NOMO-1 treated with dmso at 0.1 percent for 144 hours (cell line): ENCODE measurements at regions not wholly inside any gene's neighbourhood (a gene's known extent, or its start where the extent isn't known, plus 50 kb on each side); places are given as distances from the start of the nearest gene placed in this dataset.

Source experiments
- DNase-seq: peaks from one replicate; lab custom pipeline; 2025; ENCODE audit not compliant: unreplicated experiment; lab: John Stamatoyannopoulos, UW

DNA sequence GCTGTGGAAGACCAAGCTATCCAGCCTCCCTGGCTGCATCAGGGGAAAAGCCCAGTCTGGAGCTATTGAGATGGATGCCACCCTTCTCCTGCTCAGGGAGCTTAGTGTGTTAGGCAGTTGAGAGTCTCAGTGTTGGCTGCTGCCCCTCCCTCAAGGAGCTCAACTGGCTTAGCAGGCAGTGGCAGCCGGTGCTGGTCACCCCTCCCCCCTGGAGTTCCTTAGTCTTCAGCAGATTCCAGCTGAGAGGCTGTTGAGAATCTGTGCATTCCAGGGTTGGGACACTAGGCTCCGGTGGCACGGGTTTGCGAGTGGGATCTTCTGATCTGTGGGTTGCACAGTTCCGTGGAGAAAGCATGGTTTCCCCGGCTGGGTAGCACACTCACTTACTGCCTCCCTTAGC, 883.8 kb downstream of the NSUN3 start:
- no peak for DNase-seq

DNA sequence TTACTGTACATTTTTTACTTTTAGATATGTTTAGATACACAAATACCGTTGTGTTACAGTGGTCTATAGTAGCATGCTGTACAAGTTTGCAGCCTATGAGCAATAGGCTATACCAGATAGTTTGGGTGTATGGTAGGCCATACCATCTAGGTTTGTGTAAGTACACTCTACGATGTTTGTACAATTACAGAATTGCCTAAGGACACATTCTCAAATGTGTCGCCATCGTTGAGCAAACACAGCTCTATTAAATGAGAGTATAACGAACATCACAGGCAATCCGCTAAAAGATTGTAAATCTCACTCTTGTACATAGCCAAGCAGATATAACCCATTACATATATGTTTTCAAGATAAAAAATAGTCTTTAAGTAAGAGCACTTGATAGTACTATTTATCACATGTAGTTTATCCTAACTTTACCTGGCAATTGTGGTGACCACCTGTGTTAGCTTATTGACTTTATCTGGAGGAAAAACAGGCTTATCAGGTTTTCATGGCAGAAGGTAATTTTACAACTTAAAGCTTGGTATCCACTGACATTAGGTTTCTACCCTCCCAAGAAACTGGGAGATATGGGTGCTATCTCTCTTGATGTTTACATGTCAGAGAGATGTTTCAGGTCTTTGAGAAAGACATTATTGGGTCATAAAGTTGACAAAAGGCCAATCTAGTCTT, 898.7 kb downstream of the NSUN3 start:
- DNase-seq: no peak

DNA sequence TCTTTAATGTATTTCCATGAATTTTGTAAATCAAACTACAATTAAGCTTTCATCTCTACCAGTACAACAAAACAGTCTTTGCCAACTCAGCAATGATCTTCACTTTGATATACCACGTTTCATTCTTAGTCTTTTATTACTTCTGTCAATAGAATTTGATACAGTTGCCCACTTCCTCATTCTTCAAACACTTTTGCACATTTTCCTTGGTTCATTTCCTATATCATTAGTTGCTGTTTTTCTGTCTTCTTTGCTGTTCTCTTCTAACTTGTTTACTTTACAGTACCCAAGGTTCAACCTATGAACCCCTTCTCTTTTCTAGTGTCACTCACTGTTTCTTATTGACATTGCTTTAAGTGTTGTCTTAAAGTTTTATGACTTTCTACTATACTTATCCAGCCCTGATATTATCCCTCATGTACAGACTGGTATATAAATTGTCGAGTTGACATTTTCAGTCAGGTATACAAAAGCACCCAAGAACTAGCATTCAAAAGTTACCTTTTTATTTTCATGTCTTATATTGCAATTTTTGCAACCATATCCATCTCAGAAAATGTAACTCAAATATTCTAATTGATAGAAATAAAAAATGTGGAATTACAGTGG, 903.1 kb downstream of the NSUN3 start:
- DNase-seq: no peak

DNA sequence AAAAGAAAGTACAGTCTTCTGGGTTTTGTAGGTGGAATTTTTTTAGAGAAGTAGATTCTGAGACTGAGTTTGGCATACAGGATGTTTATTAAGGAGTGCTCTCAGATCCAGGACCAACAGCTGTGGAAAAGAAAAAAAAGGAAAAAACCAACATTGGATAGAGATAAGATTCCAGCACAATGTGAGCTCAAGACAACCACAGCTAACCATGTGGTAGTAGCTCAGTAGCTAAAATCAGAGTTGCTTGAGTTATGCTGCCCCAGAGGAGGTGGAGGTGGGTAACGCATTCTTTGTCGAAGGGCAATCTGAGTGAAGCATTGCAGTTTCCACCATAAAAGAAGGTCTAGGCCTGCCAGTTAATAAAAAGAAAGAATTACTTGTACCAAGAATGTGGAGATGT, 904.3 kb downstream of the NSUN3 start:
- DNase-seq: no peak

DNA sequence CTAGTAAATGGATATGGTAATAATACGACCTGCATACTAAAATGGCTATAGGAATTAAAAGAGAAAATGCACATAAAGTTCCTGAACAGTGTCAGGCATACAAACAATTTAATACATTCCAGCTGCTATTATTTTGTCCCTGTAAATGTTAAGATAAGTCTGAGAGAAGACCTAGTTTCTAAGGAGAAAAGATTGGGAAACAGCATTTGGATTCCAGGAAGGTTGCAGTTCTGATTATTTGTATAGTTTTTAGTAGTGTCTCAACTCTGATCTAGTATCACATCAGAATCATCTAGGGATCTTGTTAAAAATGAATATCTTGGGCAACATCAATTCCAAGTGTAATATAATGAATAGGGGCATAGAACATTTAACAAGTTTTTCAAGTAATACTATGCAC, 905.7 kb downstream of the NSUN3 start:
- DNase-seq: no peak

DNA sequence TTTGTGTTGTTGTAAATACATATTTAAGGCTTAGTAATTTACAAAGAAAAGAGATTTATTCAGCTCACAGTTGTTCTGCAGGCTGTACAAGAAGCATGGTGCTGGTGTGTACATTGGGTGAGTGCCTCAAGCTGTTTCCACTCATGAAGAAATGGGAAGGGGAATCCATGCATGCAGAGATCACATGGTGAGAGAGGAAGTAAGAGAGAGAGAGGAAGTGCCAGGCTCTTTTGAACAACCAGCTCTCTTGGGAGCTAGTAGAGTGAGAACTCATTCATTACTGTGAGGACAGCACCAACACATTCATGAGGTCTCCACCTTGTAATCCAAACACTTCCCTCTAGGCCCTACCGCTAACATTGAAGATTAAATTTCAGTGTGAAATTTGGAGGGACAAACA, 909.2 kb downstream of the NSUN3 start:
- DNase-seq: no peak

DNA sequence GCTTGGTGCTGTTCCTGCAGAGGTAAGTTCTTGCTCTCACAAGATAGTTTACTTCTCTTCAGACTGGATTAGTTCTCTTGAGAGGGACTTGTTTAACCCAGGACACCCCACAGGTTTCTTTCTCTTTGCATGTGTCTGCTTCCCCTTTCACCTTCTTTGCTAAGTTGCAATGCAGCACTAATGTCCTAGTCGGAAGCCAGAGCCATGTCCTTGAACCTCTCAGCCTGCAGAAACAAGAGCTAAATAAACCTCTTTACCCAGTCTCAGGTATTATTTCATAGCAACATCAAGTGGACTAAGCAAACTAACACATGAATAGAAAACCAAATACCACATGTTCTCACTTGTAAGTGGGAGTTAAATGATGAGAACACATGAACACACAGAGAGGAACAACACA, 915.2 kb downstream of the NSUN3 start:
- no peak for DNase-seq

DNA sequence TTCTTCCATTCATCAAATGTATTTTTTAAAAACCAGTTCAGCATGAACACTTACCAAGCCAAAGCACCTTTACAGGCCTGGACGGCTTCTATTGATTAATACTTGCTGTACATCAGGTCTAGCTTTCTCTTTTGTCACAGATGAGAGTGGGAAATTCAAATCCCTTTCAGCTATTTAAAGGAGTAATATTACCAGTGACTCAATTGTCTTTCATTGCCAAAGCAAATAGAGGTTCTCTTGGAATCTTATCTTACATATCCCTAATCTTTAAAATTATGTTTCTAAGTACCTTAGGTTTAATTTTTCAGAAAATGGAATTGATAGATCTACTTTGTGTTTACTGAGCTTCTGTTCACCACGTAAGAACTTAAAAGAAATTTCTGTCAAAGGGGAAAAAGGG, 922.9 kb downstream of the NSUN3 start:
- DNase-seq: no peak

DNA sequence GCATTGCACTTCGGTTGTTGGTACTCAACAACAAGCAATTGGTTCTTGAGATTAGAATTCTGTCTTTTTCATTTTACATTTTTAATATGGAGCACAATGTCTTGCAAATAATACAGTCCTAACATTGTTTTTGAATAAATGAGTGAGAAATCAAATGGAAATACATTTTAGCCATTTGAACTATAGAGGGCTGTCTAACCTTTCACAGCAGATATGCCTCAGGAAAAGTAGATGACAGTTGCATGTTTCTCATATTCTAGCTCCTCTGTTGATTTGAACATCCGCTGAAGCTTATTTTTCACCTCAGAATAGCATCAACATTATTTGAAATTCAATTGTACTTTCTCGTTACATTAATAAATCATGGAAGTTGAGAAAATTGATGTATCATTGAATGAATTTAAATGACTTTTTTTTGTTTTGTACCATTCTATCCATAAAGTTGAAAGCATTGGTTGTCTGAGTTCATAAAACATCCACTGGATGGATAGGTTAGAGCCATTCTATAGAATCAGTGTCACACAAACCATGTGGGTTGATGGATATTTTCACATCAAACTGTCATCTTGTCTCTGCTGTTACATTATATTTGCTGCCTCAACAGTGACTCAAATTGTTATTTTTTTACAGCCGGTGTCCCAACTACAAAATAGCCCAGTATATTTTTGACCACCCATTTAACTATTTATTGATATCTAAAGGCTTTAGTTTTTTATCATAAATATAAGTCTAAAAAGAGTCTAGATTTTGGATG, 928.3 kb downstream of the NSUN3 start:
- DNase-seq: no peak

DNA sequence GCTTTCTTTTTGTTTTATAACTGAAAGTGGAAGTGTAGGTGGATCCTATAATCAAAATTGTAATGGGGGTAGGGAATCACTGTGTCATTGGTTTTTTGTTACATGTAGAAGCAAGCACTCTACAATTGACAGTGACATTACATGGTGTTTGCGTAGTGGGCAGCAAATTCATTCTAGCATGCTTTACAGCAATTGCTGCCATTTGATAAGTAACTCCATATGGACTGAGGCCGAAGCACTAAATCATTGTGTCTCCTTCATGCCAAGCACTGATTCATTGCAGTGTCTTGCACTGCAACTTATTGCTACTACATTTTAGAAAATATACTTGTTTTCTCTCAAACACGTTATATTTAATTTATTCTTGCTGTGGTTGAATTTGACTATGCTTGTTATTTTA, 933.9 kb downstream of the NSUN3 start:
- DNase-seq: no peak

DNA sequence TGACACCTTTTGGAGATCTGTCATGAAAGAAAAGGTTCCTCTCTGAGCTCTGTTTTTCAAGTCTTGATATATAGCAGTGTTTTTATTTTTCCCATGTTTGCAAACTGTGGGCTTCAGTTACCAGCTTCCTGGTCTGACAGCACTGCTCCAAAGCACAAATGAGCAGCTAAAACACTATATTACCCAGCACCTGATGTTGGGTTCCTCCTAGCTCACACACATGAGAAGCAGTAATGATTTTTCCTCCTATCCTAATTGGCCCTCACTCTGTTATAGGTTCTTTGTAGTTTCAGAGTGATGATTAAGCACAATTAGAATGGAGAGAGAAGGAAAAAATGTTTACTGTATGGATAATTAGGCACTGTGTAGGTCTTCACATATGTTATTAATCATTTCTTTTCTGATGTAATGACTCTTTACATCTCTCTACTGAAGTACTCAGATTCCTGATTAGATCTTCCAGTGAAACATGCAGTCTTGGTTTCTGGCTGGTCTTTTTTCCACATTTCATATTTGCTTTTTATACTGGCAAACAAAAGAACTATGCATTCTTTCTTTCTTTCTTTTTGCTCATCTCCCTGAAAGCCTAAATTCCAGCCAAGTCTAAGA, 939.7 kb downstream of the NSUN3 start:
- DNase-seq: no peak

DNA sequence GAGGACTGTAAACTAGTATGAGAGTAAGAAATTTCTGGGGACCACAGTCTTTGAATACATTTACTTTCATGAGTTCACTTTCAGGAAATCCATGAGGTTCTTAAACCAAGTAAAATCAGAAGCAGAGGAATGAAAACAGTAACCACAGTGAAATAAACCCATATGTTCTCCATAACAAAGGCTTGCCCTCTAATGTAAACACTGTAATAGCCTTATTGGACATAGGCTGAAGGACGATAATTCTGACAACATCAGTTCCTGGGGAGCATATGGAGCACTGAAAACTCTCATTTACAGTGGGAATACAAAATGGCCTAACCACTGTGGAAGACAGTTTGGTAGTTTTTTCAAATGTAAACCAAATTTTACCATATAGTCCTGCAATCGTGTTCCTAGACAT, 965.8 kb downstream of the NSUN3 start:
- no peak for DNase-seq

DNA sequence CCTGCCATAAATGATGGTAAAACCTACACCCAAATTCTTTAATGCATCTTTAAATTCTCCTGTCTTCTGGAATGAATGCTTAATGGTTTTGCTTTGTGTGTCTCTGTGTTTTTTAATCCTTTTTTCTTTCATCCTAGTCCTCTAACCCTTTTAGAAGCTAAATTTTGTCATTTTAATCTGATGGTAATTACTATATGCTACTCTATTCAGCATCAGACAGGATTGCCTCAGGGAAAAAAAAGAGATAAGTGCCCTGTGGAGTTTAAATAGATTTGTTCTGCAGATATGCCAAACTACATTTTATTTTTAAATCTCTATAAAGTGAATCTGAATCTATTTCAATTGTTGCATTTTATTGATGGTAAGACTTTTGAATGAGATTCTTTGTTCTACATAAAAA, 966.8 kb downstream of the NSUN3 start:
- no peak for DNase-seq

DNA sequence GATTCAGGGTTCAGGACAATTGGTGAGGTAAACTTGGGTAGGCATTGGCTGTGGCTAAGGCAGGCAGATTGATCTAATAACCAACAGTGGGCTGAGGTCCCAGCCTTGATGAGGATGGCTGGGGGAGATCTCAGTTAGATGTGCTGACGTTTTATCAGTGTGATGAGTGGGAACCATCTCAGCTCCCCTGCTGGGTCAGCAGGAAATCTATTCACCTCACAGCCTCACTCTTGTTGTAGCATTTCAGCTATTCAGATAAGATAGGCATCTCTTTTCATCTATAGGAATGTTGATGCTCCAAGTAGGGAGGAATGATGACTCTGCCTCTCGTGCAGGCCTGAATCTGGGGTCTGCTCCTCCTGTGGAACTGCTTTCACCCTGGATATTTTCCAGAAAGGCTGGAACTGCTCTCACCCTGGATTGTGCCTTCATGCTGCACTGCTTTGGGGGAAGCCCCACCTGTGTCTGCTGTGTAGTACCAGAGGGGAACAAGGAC, 973.7 kb downstream of the NSUN3 start:
- DNase-seq: no peak

DNA sequence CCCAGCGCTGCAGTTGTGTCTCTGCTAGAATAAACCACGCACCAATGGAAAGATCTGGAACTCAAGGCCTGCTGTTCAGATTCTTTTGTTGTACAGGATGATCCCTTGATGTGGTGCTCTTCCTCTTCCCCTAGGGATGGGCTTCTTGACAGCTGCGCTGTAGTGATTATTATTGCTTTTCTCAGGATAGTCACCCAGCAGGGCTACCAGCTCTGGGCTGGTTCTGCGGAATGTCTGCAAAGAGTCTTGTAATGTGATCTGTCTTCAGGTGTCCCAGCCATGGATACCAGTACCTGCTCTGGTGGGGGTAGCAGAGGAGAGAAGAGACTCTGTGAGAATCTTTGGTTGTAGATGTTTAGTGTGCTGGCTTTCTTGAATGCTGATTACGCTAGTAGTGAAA, 974.2 kb downstream of the NSUN3 start:
- no peak for DNase-seq

DNA sequence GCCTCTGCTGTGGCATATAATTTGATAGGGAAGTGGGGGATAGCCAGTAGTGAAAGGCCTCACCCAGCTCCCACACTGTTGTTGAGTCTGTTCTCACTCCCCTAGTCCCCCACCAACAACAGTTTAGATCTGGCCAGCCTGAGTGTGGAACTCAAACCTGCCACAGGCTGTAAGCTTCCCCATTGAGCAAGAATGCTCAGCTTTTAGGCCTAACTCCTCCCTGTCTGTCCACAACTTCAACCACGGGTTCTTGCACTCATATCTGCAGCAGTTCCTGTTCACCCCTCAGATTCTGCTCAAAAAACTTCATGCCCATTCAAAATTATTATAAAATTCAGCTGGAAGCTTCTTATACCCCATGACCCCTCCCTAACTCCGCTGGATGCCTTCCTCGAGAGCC, 975.1 kb downstream of the NSUN3 start:
- DNase-seq: no peak

DNA sequence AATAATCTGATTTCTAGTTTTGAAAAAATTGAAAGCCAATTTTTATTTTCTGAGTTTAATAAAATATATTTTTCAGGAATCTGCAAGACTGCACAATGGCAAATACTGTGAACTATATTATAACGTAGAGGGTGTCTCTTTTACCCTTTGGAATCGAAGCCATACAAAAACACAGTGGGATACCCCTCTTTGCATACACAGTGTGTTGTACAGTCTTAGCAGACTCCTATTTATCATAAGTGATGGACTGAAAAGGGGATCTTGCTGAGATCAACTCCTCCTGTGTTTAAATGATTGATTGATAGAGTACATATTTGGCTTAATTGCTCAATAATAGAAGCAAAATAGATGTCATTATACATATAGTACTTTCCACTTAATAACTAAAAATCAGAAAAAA, 981.2 kb downstream of the NSUN3 start:
- no peak for DNase-seq

DNA sequence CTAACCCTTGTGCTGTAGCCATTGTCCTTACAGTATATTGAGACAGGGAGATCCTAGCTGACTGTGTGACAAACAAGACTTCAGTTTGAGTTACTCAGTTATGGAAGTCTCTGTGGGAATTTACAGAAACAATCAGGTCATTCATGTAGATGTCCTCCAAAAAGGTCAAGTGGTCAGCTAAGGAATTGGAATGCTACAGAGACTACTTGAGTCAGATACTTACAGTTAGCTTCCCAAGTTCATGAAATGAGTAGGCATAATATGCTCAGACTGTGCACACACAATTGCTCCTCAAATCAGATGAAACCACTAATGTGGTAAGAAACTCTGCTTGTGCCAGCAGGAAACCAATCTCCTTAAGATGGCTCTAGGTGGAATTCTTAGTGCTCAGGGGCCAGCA, 985.7 kb downstream of the NSUN3 start:
- DNase-seq: no peak

DNA sequence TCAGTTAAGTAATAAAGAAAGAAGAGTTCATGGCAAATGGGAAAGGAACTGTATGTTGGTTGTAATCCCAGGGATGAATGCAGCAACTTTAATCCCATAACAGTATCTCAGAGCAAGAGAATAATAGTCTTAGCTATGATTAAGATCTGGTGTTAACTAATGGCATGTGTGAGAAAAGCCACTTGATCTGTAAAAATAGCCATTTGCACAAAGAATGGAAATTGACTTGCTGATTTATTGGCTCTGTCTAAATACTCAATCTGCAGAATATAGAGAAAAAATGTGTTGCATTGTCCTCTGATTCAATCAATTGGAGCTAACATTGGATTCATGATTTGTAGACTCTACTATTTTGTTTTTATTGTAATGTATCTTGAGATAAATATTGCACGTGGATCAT, 987.0 kb downstream of the NSUN3 start:
- DNase-seq: no peak

DNA sequence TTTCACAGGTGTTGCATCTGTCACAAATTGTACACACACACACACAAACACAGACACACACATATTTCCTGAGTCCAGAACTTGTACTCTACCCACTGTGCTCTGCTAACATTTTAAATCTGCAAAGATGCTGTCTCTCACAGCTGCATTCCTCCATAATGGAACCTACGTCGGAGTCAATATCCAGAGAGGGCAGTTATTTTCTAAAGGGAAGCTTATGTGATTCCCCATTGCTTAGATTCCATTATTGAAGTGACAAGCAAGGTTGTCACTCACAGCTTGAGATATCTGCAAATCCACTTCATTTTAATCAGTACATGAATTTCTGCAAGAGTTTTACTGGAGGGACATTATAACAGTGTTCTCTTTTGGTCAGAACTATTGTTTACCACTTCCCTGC, 992.4 kb downstream of the NSUN3 start:
- no peak for DNase-seq

DNA sequence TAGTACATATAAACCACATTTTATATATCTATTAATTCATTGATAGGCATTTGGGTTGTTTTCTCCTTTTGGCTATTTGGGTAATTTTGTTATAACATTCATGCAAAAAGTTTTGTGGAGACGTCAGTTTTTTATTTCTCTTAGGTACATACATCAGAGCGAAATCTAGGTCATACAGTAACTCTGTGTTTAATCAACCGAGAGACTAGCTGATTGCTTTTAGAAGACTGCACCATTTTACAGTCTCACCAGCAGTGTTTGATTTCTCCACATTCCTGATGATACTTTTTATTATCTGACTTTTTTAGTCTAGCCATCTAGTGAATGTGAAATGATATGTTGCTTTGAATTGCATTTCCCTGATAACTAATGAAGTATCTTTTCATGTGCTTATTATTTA, 1019.3 kb downstream of the NSUN3 start:
- DNase-seq: no peak

DNA sequence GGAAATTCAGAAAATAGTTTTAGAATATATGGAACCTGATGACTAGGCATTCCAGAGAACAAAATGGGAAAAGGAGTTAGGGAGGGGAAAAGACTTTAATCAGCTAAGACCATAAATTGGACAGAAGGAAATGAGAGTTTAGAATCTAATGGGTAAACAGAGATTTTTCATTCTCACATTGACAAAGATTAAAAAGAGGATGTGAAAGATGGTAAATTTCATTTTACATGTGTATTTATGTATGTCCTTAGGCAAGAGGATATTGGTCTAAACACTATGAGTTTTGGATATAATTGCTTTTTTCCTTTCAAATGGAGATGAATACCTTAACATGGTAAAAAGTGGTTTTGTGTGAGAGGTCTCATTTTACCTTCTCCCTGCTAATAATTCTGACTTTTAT, 1021.9 kb downstream of the NSUN3 start:
- no peak for DNase-seq
